RWPE2 (cell line): ENCODE measurements at regions not wholly inside any gene's neighbourhood (a gene's known extent, or its start where the extent isn't known, plus 50 kb on each side); places are given as distances from the start of the nearest gene placed in this dataset.

ENCODE experiments used
- ATAC-seq: fragments of 200-7000 bp; cut with Tn5 transposase; 3 replicates; pipeline ENCODE4 v1.9.1; 2021; ENCODE audit warnings: low read depth
- DNase-seq: peaks from one replicate; pipeline ENCODE4 v3.0.0-alpha.2; 2020; ENCODE audit warnings: low spot score
- H3K27ac ChIP-seq: fragments of 450-650 bp; 2 replicates; pipeline ENCODE4 v1.5.1; 2017; ENCODE audit warnings: mild to moderate bottlenecking; ENCODE audit not compliant: poor library complexity, severe bottlenecking
- H3K27me3 ChIP-seq: fragments of 250-450 bp; sonication (Bioruptor Pico); 2 replicates; pipeline ENCODE4 v1.5.1; 2021; ENCODE audit warnings: mild to moderate bottlenecking, moderate library complexity; ENCODE audit not compliant: insufficient read depth, poor library complexity, severe bottlenecking
- H3K36me3 ChIP-seq: fragments of 250-450 bp; sonication (Bioruptor Pico); 2 replicates; pipeline ENCODE4 v1.5.1; 2020; ENCODE audit warnings: low read depth, mild to moderate bottlenecking, moderate library complexity
- H3K4me1 ChIP-seq: fragments of 250-450 bp; sonication (Bioruptor Pico); 2 replicates; pipeline ENCODE4 v1.5.1; 2021; ENCODE audit warnings: mild to moderate bottlenecking, moderate library complexity; ENCODE audit not compliant: insufficient read depth, poor library complexity, severe bottlenecking
- H3K4me3 ChIP-seq: fragments of 250-450 bp; sonication (Bioruptor Pico); 2 replicates; pipeline ENCODE4 v1.5.1; 2021; ENCODE audit warnings: mild to moderate bottlenecking, moderate library complexity; ENCODE audit not compliant: severe bottlenecking
- H3K9me3 ChIP-seq: fragments of 250-450 bp; sonication (Bioruptor Pico); 2 replicates; pipeline ENCODE4 v1.5.1; 2021; ENCODE audit warnings: mild to moderate bottlenecking, moderate library complexity; ENCODE audit not compliant: severe bottlenecking
- TF ChIP-seq, protein P1 (sequence below): fragments of 450-650 bp; IDR thresholded peaks from one replicate; pipeline ENCODE4 v1.5.1; 2017; ENCODE audit warnings: mild to moderate bottlenecking, moderate library complexity; ENCODE audit not compliant: poor library complexity, severe bottlenecking

DNA sequence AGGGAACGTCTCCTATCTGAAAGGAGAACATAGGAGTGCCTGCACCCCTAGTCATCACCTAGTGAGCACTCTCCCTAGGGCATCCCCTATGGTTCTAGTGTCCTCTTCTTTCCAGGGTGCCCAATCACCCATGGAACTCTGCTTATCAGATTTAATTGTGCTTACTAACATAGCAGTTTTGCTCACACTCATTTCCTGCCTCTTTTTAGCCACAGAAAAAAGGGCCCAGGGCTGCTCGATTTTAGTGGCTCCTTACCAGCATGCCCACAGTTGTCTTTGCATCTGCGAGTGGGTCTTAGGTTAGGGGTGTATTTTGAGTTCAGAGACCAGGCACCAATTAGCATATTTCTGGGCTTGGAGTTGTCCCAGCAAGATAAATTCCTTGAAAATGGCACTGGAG lies 1110.2 kb downstream of the TAF11L14 start:
- no peak for ATAC-seq

GRCh38 chr5:18745042-18745987 lies 1111.1 kb downstream of the TAF11L14 start:
- DNase-seq: no peak
- no peak overlapping the region for H3K27ac ChIP-seq
- H3K9me3 ChIP-seq: no peaks in the 10 kb centered on the region
- TF ChIP-seq, protein P1, sequence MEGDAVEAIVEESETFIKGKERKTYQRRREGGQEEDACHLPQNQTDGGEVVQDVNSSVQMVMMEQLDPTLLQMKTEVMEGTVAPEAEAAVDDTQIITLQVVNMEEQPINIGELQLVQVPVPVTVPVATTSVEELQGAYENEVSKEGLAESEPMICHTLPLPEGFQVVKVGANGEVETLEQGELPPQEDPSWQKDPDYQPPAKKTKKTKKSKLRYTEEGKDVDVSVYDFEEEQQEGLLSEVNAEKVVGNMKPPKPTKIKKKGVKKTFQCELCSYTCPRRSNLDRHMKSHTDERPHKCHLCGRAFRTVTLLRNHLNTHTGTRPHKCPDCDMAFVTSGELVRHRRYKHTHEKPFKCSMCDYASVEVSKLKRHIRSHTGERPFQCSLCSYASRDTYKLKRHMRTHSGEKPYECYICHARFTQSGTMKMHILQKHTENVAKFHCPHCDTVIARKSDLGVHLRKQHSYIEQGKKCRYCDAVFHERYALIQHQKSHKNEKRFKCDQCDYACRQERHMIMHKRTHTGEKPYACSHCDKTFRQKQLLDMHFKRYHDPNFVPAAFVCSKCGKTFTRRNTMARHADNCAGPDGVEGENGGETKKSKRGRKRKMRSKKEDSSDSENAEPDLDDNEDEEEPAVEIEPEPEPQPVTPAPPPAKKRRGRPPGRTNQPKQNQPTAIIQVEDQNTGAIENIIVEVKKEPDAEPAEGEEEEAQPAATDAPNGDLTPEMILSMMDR: no peak
- no peaks in the 10 kb centered on the region for H3K27me3 ChIP-seq
- no peak for ATAC-seq
- H3K36me3 ChIP-seq: no peaks in the 10 kb centered on the region
- no peaks in the 10 kb centered on the region for H3K4me1 ChIP-seq
- no peak overlapping the region for H3K4me3 ChIP-seq

More for the DNA sequence above, 1110.2 kb downstream of the TAF11L14 start:
- Histone ChIP-seq H3K27ac (no peak overlapping the region), H3K27me3 (no peaks in the 10 kb centered on the region), H3K9me3 (no peaks in the 10 kb centered on the region), H3K36me3 (no peaks in the 10 kb centered on the region), H3K4me1 (no peaks in the 10 kb centered on the region), H3K4me3 (no peak overlapping the region)
- no peak for DNase-seq
- TF ChIP-seq, protein P1: no peak

DNA sequence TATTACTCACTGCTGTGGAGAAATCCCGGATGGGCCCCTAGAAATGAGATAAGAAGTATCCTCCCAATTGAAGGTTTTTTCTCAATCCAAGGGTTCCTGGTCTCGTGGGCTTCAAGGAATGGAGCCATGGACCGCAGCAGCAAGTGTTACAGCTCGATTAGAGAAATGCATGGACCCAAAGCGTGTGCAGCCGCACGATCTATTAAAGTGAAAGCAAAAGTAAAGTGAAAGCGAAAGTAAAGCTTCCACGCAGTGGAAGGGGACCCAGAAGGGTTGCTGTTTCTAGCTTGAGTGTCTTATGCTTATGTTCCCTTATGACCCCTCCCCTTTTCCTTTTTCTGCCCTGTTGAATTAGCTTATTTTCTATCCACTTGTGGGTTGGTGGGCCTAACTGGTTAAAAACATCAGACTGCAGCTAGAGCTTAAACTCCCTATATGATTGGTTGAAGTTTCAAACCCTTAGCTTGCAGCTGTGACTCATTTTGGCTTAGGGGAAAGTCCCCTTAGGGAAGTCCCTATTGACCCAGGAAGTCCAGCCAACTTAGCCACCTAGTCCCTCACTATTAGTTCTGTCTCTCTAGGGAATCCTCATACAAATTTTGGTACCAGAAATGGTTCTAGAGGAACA lies 1111.8 kb downstream of the TAF11L14 start:
- no peaks in the 10 kb centered on the region for H3K9me3 ChIP-seq
- H3K27me3 ChIP-seq: no peaks in the 10 kb centered on the region
- H3K36me3 ChIP-seq: no peaks in the 10 kb centered on the region
- ATAC-seq: no peak
- H3K4me3 ChIP-seq: no peak overlapping the region
- no peak for DNase-seq
- no peaks in the 10 kb centered on the region for H3K4me1 ChIP-seq
- no peak overlapping the region for H3K27ac ChIP-seq
- TF ChIP-seq, protein P1: no peak

DNA sequence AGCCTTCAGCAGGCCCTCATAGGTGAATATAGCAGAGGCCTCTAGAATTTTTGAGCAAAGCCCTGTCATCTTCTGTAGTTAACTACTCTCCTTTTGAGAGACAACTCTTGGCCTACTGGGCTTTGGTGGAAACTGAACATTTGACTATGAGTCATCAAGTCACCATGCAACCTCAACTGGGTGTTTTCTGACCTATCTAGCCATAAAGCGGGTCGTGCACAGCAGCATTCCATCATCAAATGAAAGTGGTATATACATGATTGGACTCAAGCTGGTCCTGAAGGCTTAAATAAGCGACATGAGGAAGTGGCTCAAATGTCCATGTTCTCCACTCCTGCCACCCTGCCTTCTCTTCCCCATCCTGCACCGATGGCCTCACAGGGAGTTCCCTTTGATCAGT lies 1115.5 kb downstream of the TAF11L14 start:
- ATAC-seq: no peak
- no peaks in the 10 kb centered on the region for H3K27me3 ChIP-seq
- no peak overlapping the region for H3K27ac ChIP-seq
- no peaks in the 10 kb centered on the region for H3K9me3 ChIP-seq
- no peaks in the 10 kb centered on the region for H3K4me1 ChIP-seq
- no peaks in the 10 kb centered on the region for H3K36me3 ChIP-seq
- DNase-seq: no peak
- TF ChIP-seq, protein P1: no peak
- H3K4me3 ChIP-seq: no peak overlapping the region
